ENCODE measurements at regions not wholly inside any gene's neighbourhood (a gene's known extent, or its start where the extent isn't known, plus 50 kb on each side); places are given as distances from the start of the nearest gene placed in this dataset.

DNA sequence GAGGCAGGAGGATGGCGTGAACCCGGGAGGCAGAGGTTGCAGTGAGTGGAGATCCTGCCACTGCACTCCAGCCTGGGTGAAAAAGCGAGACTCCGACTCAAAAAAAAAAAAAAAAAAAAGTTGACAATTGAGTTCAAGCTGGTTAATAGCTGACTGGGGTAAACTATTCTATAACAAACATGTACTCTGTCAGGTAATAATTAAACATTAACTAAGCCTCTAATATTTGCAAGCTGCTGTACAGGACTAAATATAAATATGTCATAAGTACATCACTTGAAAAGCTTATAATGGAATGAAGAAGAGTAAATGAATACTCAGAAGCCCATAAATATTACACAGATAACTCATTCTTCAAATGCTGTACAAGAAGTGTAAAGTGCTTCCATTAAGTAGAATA lies 190.4 kb upstream of the CRIM1 start:
- TF ChIP-seq, protein P1, sequence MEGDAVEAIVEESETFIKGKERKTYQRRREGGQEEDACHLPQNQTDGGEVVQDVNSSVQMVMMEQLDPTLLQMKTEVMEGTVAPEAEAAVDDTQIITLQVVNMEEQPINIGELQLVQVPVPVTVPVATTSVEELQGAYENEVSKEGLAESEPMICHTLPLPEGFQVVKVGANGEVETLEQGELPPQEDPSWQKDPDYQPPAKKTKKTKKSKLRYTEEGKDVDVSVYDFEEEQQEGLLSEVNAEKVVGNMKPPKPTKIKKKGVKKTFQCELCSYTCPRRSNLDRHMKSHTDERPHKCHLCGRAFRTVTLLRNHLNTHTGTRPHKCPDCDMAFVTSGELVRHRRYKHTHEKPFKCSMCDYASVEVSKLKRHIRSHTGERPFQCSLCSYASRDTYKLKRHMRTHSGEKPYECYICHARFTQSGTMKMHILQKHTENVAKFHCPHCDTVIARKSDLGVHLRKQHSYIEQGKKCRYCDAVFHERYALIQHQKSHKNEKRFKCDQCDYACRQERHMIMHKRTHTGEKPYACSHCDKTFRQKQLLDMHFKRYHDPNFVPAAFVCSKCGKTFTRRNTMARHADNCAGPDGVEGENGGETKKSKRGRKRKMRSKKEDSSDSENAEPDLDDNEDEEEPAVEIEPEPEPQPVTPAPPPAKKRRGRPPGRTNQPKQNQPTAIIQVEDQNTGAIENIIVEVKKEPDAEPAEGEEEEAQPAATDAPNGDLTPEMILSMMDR (IDR thresholded peaks at IDR 0.05): no peak
- TF ChIP-seq EP300 (IDR thresholded peaks at IDR 0.05): no peak
- no peak for TF ChIP-seq POLR2A (IDR thresholded peaks at IDR 0.05)
- TF ChIP-seq POLR2AphosphoS5 (IDR thresholded peaks at IDR 0.05): no peak
